HG02973 (cell line): ENCODE measurements at regions not wholly inside any gene's neighbourhood (a gene's known extent, or its start where the extent isn't known, plus 50 kb on each side); places are given as distances from the start of the nearest gene placed in this dataset.

Experiments used
- ATAC-seq: cut with Tn5 transposase; IDR thresholded peaks from one replicate; pipeline ENCODE4 v1.9.1; 2021; ENCODE audit warnings: moderate library complexity; ENCODE audit not compliant: unreplicated experiment

GRCh38 chr11:131295986-131296385 lies 74.4 kb upstream of the NTM start:
- no peak for ATAC-seq

GRCh38 chr11:131297441-131297840 lies 73.0 kb upstream of the NTM start:
- no peak for ATAC-seq

- no peak for ATAC-seq
These were observed 70.6 kb upstream of the NTM start for GRCh38 chr11:131299598-131300438.

GRCh38 chr11:131300439-131300717 lies 70.0 kb upstream of the NTM start:
- no peak for ATAC-seq

- no peak for ATAC-seq
These were observed 69.1 kb upstream of the NTM start for GRCh38 chr11:131301306-131301705.

- no peak for ATAC-seq
These were observed 67.6 kb upstream of the NTM start for GRCh38 chr11:131302836-131303235.

- ATAC-seq, result no peak
These were observed 66.8 kb upstream of the NTM start for GRCh38 chr11:131303611-131304119.

- ATAC-seq, result no peak
These were observed 65.4 kb upstream of the NTM start for GRCh38 chr11:131305005-131305404.

- ATAC-seq, result no peak
These were observed 62.9 kb upstream of the NTM start for GRCh38 chr11:131307506-131307905.

- no peak for ATAC-seq
These were observed 60.6 kb upstream of the NTM start for GRCh38 chr11:131309776-131310175.

GRCh38 chr11:131311776-131312514 lies 58.5 kb upstream of the NTM start:
- ATAC-seq, result no peak
